Smooth muscle cell (in vitro differentiated cells): ENCODE measurements at regions not wholly inside any gene's neighbourhood (a gene's known extent, or its start where the extent isn't known, plus 50 kb on each side); places are given as distances from the start of the nearest gene placed in this dataset.

ENCODE experiments used
- DNase-seq: peaks from one replicate; lab custom pipeline; 2025; ENCODE audit not compliant: unreplicated experiment; lab: John Stamatoyannopoulos, UW
- H2AFZ ChIP-seq: fragments of 200-600 bp; sonication (generic); 2 replicates; pipeline ENCODE4 v1.6.0; 2016; ENCODE audit warnings: antibody characterized with exemption, low read depth, mild to moderate bottlenecking
- H3F3A ChIP-seq: fragments of 200-600 bp; sonication (generic); 2 replicates; pipeline ENCODE4 v1.6.0; 2017; ENCODE audit warnings: antibody characterized with exemption, low read depth
- H3K27ac ChIP-seq: fragments of 200-600 bp; sonication (generic); 2 replicates; pipeline ENCODE4 v1.5.1; 2016; ENCODE audit warnings: low read depth, mild to moderate bottlenecking
- H3K27me3 ChIP-seq: fragments of 200-600 bp; sonication (generic); 2 replicates; pipeline ENCODE4 v1.6.1; 2016; ENCODE audit warnings: low read depth, mild to moderate bottlenecking
- H3K36me3 ChIP-seq: fragments of 200-600 bp; sonication (generic); 2 replicates; pipeline ENCODE4 v1.5.1; 2016; ENCODE audit warnings: low read depth
- H3K4me1 ChIP-seq: fragments of 200-600 bp; sonication (generic); 2 replicates; pipeline ENCODE4 v1.5.1; 2016; ENCODE audit warnings: low read depth
- H3K4me2 ChIP-seq: fragments of 200-600 bp; sonication (generic); 2 replicates; pipeline ENCODE4 v1.6.0; 2016; ENCODE audit warnings: mild to moderate bottlenecking
- H3K4me3 ChIP-seq: fragments of 200-600 bp; sonication (generic); 2 replicates; pipeline ENCODE4 v1.5.1; 2016; ENCODE audit warnings: mild to moderate bottlenecking
- H3K79me2 ChIP-seq: fragments of 200-600 bp; sonication (generic); 2 replicates; pipeline ENCODE4 v1.6.0; 2016; ENCODE audit warnings: low read depth, mild to moderate bottlenecking
- H3K9ac ChIP-seq: fragments of 200-600 bp; sonication (generic); 2 replicates; pipeline ENCODE4 v1.6.0; 2016; ENCODE audit warnings: low read depth
- H3K9me3 ChIP-seq: fragments of 200-600 bp; sonication (generic); replicated peaks from 2 replicates; pipeline ENCODE4 v1.5.1; 2016; ENCODE audit warnings: low read depth
- H4K20me1 ChIP-seq: fragments of 200-600 bp; sonication (generic); 2 replicates; pipeline ENCODE4 v1.6.0; 2016; ENCODE audit warnings: low read depth
- WGBS: methylation state at CpG from one replicate; pipeline ENCODE4 v1.1.7; 2016; ENCODE audit warnings: low lambda C conversion rate; 5-methylcytosine and 5-hydroxymethylcytosine counted together
- TF ChIP-seq, protein P1 (sequence below): fragments of 200-600 bp; sonication (generic); IDR thresholded peaks from 2 replicates; pipeline ENCODE4 v1.5.1; 2017; ENCODE audit warnings: borderline replicate concordance, mild to moderate bottlenecking, antibody characterized with exemption; ENCODE audit not compliant: insufficient read depth, poor library complexity, severe bottlenecking

GRCh38 chr18:70507970-70508369 lies 219.1 kb downstream of the SOCS6 start:
- no peaks in the 10 kb centered on the region for H3K27me3 ChIP-seq
- TF ChIP-seq, protein P1, sequence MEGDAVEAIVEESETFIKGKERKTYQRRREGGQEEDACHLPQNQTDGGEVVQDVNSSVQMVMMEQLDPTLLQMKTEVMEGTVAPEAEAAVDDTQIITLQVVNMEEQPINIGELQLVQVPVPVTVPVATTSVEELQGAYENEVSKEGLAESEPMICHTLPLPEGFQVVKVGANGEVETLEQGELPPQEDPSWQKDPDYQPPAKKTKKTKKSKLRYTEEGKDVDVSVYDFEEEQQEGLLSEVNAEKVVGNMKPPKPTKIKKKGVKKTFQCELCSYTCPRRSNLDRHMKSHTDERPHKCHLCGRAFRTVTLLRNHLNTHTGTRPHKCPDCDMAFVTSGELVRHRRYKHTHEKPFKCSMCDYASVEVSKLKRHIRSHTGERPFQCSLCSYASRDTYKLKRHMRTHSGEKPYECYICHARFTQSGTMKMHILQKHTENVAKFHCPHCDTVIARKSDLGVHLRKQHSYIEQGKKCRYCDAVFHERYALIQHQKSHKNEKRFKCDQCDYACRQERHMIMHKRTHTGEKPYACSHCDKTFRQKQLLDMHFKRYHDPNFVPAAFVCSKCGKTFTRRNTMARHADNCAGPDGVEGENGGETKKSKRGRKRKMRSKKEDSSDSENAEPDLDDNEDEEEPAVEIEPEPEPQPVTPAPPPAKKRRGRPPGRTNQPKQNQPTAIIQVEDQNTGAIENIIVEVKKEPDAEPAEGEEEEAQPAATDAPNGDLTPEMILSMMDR: no peak
- no peaks in the 10 kb centered on the region for H3F3A ChIP-seq
- no peaks in the 10 kb centered on the region for H3K9me3 ChIP-seq
- H3K27ac ChIP-seq: no peak overlapping the region
- H3K4me1 ChIP-seq: no peaks in the 10 kb centered on the region
- no peak overlapping the region for H2AFZ ChIP-seq
- H3K36me3 ChIP-seq: no peaks in the 10 kb centered on the region
- DNase-seq: no peak
- no peaks in the 10 kb centered on the region for H3K79me2 ChIP-seq
- no peak overlapping the region for H3K4me3 ChIP-seq
- no peaks in the 10 kb centered on the region for H4K20me1 ChIP-seq
- WGBS: 82% methylated on average over 4 of the region's 4 CpGs
- no peak overlapping the region for H3K4me2 ChIP-seq
- H3K9ac ChIP-seq: no peak overlapping the region

- H3K9ac ChIP-seq: no peak overlapping the region
- H3K9me3 ChIP-seq: no peaks in the 10 kb centered on the region
- no peak overlapping the region for H3K27ac ChIP-seq
- no peaks in the 10 kb centered on the region for H3K4me1 ChIP-seq
- H3K4me2 ChIP-seq: no peak overlapping the region
- no peak overlapping the region for H3K4me3 ChIP-seq
- 73% methylated on average over 4 of the region's 4 CpGs for WGBS
- TF ChIP-seq, protein P1: no peak
- no peak for DNase-seq
- H3K36me3 ChIP-seq: no peaks in the 10 kb centered on the region
- peaks cover 4% of the 10 kb centered on the region for H3K27me3 ChIP-seq
- H4K20me1 ChIP-seq: no peaks in the 10 kb centered on the region
- H3F3A ChIP-seq: no peaks in the 10 kb centered on the region
- no peaks in the 10 kb centered on the region for H3K79me2 ChIP-seq
- H2AFZ ChIP-seq: peak overlapping the region; percentile 37
These were observed 217.7 kb downstream of the SOCS6 start for GRCh38 chr18:70506511-70506910.

DNA sequence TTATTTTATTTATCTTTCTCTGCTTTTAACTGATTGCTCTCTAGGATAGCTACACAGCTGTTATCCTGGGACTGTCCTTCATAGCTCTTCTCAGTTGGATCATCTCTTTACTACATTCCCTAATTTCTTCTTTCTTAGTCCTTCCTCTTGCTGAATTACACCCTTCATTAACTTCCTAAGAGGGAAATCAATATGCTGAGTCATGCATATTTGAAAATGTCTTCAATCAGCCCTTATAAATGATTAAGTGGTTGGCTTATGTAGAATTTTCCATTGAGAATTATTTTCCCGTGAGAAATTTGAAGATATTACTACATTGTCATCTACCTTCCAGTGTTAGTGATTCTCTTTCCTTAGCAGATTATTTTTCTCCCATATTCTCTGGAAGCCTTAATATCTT lies 214.2 kb downstream of the SOCS6 start:
- TF ChIP-seq, protein P1: no peak
- H3K4me1 ChIP-seq: no peaks in the 10 kb centered on the region
- no peaks in the 10 kb centered on the region for H3F3A ChIP-seq
- H3K27ac ChIP-seq: no peak overlapping the region
- DNase-seq: no peak
- no peak overlapping the region for H2AFZ ChIP-seq
- H3K4me3 ChIP-seq: no peak overlapping the region
- no peak overlapping the region for H3K9ac ChIP-seq
- peaks cover 10% of the 10 kb centered on the region for H3K27me3 ChIP-seq
- no peaks in the 10 kb centered on the region for H3K79me2 ChIP-seq
- WGBS: 84% methylated on average over 1 of the region's 1 CpG
- H3K36me3 ChIP-seq: no peaks in the 10 kb centered on the region
- H4K20me1 ChIP-seq: no peaks in the 10 kb centered on the region
- no peaks in the 10 kb centered on the region for H3K9me3 ChIP-seq
- H3K4me2 ChIP-seq: no peak overlapping the region

GRCh38 chr18:70501358-70501757 lies 212.5 kb downstream of the SOCS6 start:
- Histone ChIP-seq H3K27ac (no peak overlapping the region), H3K9ac (no peak overlapping the region), H4K20me1 (no peaks in the 10 kb centered on the region), H2AFZ (no peak overlapping the region), H3F3A (no peaks in the 10 kb centered on the region), H3K4me2 (no peak overlapping the region), H3K4me1 (no peaks in the 10 kb centered on the region), H3K27me3 (peaks cover 10% of the 10 kb centered on the region), H3K79me2 (no peaks in the 10 kb centered on the region), H3K9me3 (no peaks in the 10 kb centered on the region), H3K36me3 (no peaks in the 10 kb centered on the region), H3K4me3 (no peak overlapping the region)
- TF ChIP-seq, protein P1: no peak
- WGBS: 71% methylated on average over 4 of the region's 4 CpGs
- no peak for DNase-seq
